ENCODE measurements at regions not wholly inside any gene's neighbourhood (a gene's known extent, or its start where the extent isn't known, plus 50 kb on each side); places are given as distances from the start of the nearest gene placed in this dataset.

DNA sequence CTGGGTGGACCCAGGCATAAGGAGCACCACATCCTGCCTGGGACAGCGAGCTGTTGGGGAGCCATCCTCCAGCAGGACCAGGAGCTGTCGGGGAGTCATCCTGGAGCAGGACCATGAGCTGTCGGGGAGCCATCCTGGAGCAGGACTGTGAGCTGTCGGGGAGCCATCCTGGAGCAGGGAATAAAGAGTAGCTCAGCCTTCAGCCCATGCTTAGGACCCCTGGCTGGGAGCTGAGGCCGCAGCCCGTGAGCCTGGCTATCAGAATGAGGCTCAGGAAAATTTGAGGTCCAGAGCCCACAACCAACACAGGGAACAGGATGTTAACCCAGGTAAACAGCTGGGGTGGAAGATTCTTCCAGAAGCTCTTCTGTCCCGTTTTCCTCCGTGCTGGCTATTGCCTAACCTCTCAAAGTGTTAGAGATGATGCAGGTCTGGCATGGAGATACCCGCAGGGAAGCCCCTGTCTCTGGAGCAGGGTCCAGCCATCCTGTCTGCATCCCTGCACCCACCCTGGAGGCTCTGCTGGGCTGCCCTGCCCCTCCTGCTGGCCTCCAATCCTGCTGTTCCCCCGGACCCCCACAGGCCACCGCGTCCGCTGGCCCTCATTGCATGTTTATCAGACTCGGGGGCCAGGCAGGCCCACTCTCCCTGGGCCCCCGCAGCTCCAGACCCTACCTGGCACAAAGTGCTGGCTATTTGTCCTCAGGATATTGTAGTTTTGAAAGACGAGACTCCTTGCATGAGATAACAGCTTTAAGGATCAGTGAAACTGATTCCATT lies 243.5 kb upstream of the MYT1L start:
- DNase-seq = peak; percentile 24

DNA sequence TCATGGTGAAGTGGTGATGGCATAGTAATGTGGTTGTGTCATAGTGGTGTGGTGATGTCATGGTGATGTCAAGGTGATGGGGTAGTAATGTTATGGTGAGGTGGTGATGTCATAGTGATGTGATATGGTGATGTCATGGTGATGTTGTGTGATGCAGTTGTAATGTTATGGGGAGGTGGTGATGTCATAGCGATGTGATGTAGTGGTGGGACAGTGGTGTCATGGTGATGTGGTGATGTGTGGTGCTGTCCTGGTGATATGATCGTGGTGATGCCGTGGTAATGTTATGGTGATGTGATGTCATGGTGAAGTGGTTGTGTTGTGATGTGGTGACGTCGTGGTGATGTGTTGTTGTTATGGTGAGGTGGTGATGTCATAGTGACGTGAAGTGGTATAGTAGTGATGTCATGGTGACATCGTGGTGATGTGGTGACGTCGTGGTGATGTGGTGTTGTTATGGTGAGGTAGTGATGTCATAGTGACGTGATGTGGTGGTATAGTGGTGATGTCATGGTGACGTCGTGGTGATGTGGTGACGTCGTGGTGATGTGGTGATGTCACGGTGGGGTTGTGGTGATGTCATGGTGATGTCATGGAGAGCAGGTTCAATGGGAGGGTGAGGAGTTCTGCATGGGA lies 242.7 kb upstream of the MYT1L start:
- DNase-seq = peak; percentile 28

GRCh38 chr2:2573205-2573604 lies 242.1 kb upstream of the MYT1L start:
- DNase-seq = peak; percentile 5

DNA sequence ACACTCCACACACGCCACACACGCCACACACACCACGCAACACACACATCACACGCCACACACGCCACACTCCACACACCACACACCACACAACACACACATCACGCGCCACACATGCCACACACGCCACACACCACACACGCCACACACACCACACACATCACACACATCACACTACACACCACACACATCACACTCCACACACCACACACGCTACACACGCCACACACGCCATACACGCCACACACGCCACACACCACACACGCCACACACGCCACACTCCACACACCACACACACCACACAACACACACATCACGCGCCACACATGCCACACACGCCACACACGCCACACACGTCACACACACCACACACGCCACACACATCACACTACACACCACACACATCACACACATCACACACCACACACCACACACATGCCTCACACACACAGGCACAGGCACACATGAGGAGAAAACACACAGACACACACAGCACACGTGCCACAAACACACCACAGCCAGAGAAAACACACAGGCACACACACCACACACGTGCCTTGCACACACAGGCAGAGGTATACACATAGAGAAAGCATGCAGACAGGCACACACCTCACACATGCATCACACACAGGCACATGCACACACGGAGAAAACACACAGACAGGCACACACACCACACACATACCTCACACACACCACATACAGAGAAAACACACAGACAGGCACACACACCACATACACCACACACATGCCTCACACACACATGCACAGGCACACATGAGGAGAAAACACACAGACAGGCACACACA lies 241.5 kb upstream of the MYT1L start:
- peak; percentile 37 for DNase-seq

DNA sequence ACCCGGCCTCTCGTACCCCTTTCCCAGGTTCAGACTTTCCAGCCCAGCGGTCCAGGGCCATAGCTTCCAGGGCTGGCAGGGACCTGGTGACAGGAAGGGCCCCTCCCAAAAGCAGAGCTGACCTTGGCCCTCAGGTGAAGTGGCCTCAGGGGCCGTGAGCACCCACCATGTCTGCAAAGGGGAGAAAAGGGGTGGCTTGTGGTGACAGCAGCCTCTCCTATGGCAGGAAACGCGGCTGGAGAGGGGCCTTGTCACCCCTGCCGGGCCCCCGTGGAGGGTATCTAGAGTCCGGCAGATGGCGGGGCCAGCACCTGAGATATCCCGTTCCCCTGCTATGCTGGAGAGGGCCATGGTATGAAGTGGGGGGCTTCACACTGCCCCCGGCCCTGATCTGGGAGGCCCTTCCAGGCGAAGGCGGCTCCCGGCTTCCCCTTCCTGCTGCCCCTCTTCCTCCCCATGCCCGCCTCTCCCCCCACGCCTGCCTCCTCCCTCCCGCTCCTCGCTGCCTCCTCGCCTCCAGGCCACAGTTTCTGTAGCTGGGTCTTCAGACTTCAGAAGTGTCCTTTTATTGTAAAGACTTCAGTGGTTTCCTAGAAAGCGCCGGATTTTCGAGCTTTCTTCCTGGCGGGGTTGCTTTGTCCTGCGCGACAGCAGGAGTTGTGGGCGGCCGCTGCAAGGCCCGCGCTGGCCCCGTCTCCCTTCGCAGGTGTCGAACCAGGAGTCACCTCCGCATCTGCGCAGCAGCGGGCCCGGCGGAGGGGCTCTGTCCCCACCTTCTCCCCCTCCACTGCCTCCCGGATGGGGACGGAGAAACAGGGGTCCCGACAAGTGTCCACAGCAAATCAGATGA lies 240.5 kb upstream of the MYT1L start:
- DNase-seq = peak; percentile 45

DNA sequence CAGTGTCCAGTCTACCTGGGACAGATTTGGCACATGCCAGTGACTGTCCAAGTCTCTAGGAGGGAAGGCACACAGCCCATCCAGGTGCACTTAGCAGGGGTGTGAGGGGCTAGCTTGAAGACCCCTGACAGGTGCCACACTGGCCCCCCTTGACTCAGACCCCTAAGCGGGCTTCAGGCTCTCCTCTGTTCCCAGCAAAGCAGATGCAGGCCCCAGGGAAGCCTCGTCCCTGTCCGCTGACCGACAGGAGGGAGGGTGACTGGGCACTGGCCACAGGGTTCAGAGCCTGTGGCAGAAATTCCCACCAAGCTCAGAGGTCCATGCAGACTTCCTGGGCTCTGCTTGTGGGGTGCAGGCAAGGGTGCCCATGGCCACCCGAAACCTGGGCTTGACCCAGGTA lies 239.8 kb upstream of the MYT1L start:
- no peak for DNase-seq

DNA sequence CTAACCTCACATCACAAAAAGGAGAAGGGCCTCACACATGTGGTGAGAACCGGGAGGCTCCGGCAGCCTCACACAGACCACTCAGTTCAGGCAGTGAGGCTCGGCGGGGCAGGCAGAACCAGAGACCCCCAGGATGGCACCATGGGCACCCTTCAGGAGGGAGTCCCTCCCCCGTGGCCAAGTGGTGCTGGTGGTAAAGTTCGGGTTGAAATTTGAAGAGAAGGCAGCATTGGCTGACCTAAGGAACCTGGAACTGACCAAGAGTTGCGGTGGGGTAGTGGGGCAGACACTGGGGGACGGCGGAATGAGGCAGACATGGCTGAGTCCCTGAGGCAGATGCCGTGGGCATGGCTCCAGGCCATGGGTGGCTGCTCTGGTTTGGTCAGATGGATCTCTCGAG lies 239.3 kb upstream of the MYT1L start:
- DNase-seq = peak; percentile 37

- DNase-seq = peak; percentile 7
Observed at GRCh38 chr2:2569836-2570235, 238.8 kb upstream of the MYT1L start.

GRCh38 chr2:2569306-2569705 lies 238.2 kb upstream of the MYT1L start:
- DNase-seq = peak; percentile 37

- DNase-seq = no peak
Observed at GRCh38 chr2:2568411-2568810, 237.3 kb upstream of the MYT1L start.

- no peak for DNase-seq
Observed at GRCh38 chr2:2567776-2568175, 236.7 kb upstream of the MYT1L start.

GRCh38 chr2:2566396-2567323 lies 235.6 kb upstream of the MYT1L start:
- no peak for DNase-seq

GRCh38 chr2:2565671-2566070 lies 234.6 kb upstream of the MYT1L start:
- DNase-seq = no peak

GRCh38 chr2:2564300-2565078 lies 233.4 kb upstream of the MYT1L start:
- DNase-seq = no peak

DNA sequence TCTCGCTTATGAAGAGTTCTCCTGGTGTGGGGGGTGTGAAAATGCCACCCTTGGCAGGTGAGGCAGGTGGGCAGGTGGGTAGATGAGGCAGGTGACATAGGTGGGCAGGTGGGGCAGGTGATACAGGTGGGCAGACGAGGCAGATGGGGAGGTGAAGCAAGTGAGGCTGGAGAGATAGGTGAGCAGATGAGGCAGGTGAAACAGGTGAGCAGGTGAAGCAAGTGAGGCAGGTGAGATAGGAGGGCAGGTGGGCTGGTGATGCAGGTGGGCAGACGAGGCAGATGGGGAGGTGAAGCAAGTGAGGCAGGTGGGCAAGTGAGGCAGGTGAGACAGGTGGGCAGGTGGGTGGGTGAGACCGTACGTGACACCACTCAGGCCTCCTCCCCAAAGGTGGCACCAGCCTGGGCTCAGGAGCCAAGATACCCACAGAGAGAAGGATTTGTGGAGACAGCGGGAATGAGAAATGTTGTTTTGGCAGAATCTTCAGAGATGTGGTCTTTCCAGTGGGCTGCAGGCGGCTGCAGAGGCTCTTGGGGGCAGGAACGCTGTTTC lies 232.3 kb upstream of the MYT1L start:
- DNase-seq = no peak

- DNase-seq = no peak
Observed at GRCh38 chr2:2562867-2563266, 231.8 kb upstream of the MYT1L start.

- DNase-seq = no peak
Observed at GRCh38 chr2:2561346-2562095, 230.4 kb upstream of the MYT1L start.

GRCh38 chr2:2560374-2561015 lies 229.4 kb upstream of the MYT1L start:
- DNase-seq = no peak

DNA sequence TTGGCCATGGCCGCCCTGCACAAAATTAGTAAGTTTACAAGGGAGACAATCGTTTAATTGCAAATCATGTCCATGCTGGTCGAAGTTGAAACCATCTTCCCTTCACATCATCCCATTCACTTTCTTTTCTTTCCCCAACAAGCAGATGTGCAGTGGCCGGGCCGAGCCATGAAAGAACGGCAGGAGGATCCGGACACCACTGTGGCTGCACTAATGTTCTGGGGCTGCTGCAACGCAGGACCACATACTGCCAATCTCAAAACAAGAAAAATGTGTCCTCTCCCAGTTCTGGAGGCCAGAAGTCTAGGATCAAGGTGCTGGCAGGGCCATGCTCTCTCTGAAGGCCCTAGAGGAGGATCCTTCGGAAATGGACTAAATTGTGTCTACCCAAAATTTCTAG lies 227.4 kb upstream of the MYT1L start:
- no peak for DNase-seq
